ENCODE measurements at regions not wholly inside any gene's neighbourhood (a gene's known extent, or its start where the extent isn't known, plus 50 kb on each side); places are given as distances from the start of the nearest gene placed in this dataset.

- Histone ChIP-seq H3K9me3 (ENCODE audit: low read depth, low read length) (no peaks in the 10 kb centered on the region), H3K27ac (no peak overlapping the region), H3K9ac (ENCODE audit: insufficient read length) (no peak overlapping the region), H3K36me3 (ENCODE audit: insufficient read depth, low read length) (no peaks in the 10 kb centered on the region), H3K4me3 (no peak overlapping the region)
- TF ChIP-seq FOXP2 (optimal IDR thresholded peaks at IDR 0.05; ENCODE audit: control extremely low read depth, extremely low read length, insufficient read depth) (no peak), EZH2 (IDR thresholded peaks at IDR 0.05) (no peak), POLR2AphosphoS5 (IDR thresholded peaks at IDR 0.05; ENCODE audit: borderline replicate concordance, low read depth, low read length) (no peak)
- no peak for DNase-seq (ENCODE audit: low read depth, low spot score)
Measured at GRCh38 chr12:124144531-124145194, 150.2 kb upstream of the RFLNA start.

DNA sequence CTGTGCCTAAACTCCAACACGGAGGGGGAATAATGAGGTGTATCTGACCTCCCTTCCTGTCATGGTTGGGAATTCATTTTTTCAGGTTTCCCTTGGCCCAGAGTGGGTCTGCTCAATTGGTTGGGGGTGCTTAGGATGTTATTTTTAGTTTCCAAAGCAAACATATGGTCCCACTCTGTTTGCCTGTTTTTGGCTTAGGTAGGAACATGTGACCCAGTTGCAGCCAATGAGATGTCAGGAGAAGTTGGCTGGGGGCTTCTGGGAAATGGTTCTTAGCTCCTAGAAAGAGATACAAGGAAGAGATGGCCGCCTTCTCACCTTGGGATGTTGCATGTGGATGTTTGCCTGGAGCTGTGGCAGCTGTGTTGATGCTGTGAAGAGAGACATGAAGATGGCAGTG lies 147.9 kb upstream of the RFLNA start:
- Histone ChIP-seq H3K27ac (no peak overlapping the region), H3K9ac (ENCODE audit: insufficient read length) (no peak overlapping the region), H3K9me3 (ENCODE audit: low read depth, low read length) (no peaks in the 10 kb centered on the region), H3K4me3 (no peak overlapping the region), H3K36me3 (ENCODE audit: insufficient read depth, low read length) (no peaks in the 10 kb centered on the region)
- DNase-seq (ENCODE audit: low read depth, low spot score): no peak
- no peak for TF ChIP-seq EZH2 (IDR thresholded peaks at IDR 0.05)
- no peak for TF ChIP-seq POLR2AphosphoS5 (IDR thresholded peaks at IDR 0.05; ENCODE audit: borderline replicate concordance, low read depth, low read length)
- TF ChIP-seq FOXP2 (optimal IDR thresholded peaks at IDR 0.05; ENCODE audit: control extremely low read depth, extremely low read length, insufficient read depth): no peak

- Histone ChIP-seq H3K9me3 (ENCODE audit: low read depth, low read length) (no peaks in the 10 kb centered on the region), H3K4me3 (no peak overlapping the region), H3K9ac (ENCODE audit: insufficient read length) (no peak overlapping the region), H3K36me3 (ENCODE audit: insufficient read depth, low read length) (no peaks in the 10 kb centered on the region), H3K27ac (no peak overlapping the region; the same call in 1 of the 2 replicates)
- DNase-seq (ENCODE audit: low read depth, low spot score): no peak
- no peak for TF ChIP-seq POLR2AphosphoS5 (IDR thresholded peaks at IDR 0.05; ENCODE audit: borderline replicate concordance, low read depth, low read length)
- TF ChIP-seq EZH2 (IDR thresholded peaks at IDR 0.05): no peak
- TF ChIP-seq FOXP2 (optimal IDR thresholded peaks at IDR 0.05; ENCODE audit: control extremely low read depth, extremely low read length, insufficient read depth): no peak
Measured at GRCh38 chr12:124147575-124147974, 147.3 kb upstream of the RFLNA start.

- no peak overlapping the region for H3K4me3 ChIP-seq
- no peaks in the 10 kb centered on the region for H3K9me3 ChIP-seq (ENCODE audit: low read depth, low read length)
- peak overlapping the region; percentile 17; the same call in 1 of the 2 replicates for H3K27ac ChIP-seq
- TF ChIP-seq FOXP2 (optimal IDR thresholded peaks at IDR 0.05; ENCODE audit: control extremely low read depth, extremely low read length, insufficient read depth): no peak
- no peak for TF ChIP-seq EZH2 (IDR thresholded peaks at IDR 0.05)
- TF ChIP-seq POLR2AphosphoS5 (IDR thresholded peaks at IDR 0.05; ENCODE audit: borderline replicate concordance, low read depth, low read length): no peak
- DNase-seq (ENCODE audit: low read depth, low spot score): no peak
- no peak overlapping the region for H3K9ac ChIP-seq (ENCODE audit: insufficient read length)
- H3K36me3 ChIP-seq (ENCODE audit: insufficient read depth, low read length): no peaks in the 10 kb centered on the region
Measured at GRCh38 chr12:124148481-124149273, 146.2 kb upstream of the RFLNA start.

DNA sequence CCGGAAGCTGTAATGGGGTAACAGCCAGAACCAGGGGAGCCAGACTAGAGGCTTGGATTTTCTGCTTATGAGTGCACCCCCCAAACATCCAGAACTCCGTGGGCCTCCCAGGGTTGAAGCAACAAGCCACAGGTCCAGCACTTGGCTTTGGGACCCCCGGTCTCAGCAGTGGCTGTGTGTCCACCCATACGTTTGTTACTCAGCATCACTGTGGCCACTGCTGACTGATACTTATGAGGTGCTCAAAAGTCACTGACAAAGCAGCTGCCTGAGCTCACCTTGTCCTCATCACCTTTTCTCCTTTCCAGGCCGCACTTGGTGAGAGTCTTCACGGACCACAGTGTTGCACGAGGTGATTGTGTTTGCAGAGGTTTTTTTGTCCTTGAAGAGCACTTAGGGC lies 145.6 kb upstream of the RFLNA start:
- Histone ChIP-seq H3K36me3 (ENCODE audit: insufficient read depth, low read length) (no peaks in the 10 kb centered on the region), H3K27ac (no peak overlapping the region), H3K9ac (ENCODE audit: insufficient read length) (no peak overlapping the region), H3K9me3 (ENCODE audit: low read depth, low read length) (no peaks in the 10 kb centered on the region), H3K4me3 (no peak overlapping the region)
- TF ChIP-seq FOXP2 (optimal IDR thresholded peaks at IDR 0.05; ENCODE audit: control extremely low read depth, extremely low read length, insufficient read depth) (no peak), EZH2 (IDR thresholded peaks at IDR 0.05) (no peak), POLR2AphosphoS5 (IDR thresholded peaks at IDR 0.05; ENCODE audit: borderline replicate concordance, low read depth, low read length) (no peak)
- DNase-seq (ENCODE audit: low read depth, low spot score): no peak

DNA sequence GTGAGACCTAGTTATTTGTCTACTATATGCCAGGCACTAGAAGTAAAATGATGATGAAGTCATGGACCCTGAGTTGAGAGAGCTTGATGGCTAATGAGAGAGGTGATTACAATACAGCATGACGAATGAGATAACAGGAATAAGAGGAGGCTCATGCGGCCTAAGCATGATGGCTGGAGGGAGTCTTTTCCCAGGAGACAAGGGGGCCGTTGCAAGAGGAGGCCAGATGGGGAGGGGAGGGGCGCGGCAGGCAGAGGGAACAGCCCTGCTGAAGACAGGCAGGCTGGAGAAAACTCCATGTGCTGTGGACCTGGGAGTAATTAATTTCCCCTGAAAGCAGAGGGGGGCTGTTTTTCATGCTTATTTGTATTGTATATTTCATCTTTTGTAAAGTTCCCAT lies 144.7 kb upstream of the RFLNA start:
- H3K27ac ChIP-seq: no peak overlapping the region
- H3K4me3 ChIP-seq: no peak overlapping the region
- no peak overlapping the region for H3K9ac ChIP-seq (ENCODE audit: insufficient read length)
- H3K36me3 ChIP-seq (ENCODE audit: insufficient read depth, low read length): no peaks in the 10 kb centered on the region
- H3K9me3 ChIP-seq (ENCODE audit: low read depth, low read length): no peaks in the 10 kb centered on the region
- no peak for DNase-seq (ENCODE audit: low read depth, low spot score)
- TF ChIP-seq EZH2 (IDR thresholded peaks at IDR 0.05): no peak
- no peak for TF ChIP-seq FOXP2 (optimal IDR thresholded peaks at IDR 0.05; ENCODE audit: control extremely low read depth, extremely low read length, insufficient read depth)
- no peak for TF ChIP-seq POLR2AphosphoS5 (IDR thresholded peaks at IDR 0.05; ENCODE audit: borderline replicate concordance, low read depth, low read length)

- H3K9me3 ChIP-seq (ENCODE audit: low read depth, low read length): no peaks in the 10 kb centered on the region
- H3K4me3 ChIP-seq: no peak overlapping the region
- DNase-seq (ENCODE audit: low read depth, low spot score): no peak
- no peak for TF ChIP-seq FOXP2 (optimal IDR thresholded peaks at IDR 0.05; ENCODE audit: control extremely low read depth, extremely low read length, insufficient read depth)
- no peak for TF ChIP-seq EZH2 (IDR thresholded peaks at IDR 0.05)
- no peak for TF ChIP-seq POLR2AphosphoS5 (IDR thresholded peaks at IDR 0.05; ENCODE audit: borderline replicate concordance, low read depth, low read length)
- H3K9ac ChIP-seq (ENCODE audit: insufficient read length): no peak overlapping the region
- no peaks in the 10 kb centered on the region for H3K36me3 ChIP-seq (ENCODE audit: insufficient read depth, low read length)
- H3K27ac ChIP-seq: no peak overlapping the region
Measured at GRCh38 chr12:124151583-124151982, 143.3 kb upstream of the RFLNA start.

DNA sequence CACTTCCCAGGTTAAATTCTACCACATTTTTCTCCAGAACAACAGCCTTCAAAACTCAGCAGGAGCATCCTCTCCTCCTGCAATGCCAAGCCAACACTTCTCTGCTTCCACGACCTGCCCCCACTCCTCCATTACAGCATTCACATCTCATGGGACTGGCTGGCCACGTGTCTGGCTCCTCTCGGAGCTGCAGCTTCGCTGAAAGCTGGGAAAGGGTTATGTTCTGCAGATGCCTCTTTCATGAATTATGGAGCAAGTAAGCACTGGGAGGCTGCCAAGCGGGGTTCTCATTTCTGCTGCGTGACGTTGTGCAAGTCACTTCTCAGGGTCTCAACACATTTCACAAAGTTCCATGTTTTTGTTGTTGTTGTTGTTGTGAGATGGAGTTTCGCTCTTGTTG lies 142.2 kb upstream of the RFLNA start:
- Histone ChIP-seq H3K4me3 (no peak overlapping the region), H3K9ac (ENCODE audit: insufficient read length) (no peak overlapping the region), H3K9me3 (ENCODE audit: low read depth, low read length) (no peaks in the 10 kb centered on the region), H3K36me3 (ENCODE audit: insufficient read depth, low read length) (no peaks in the 10 kb centered on the region), H3K27ac (no peak overlapping the region)
- DNase-seq (ENCODE audit: low read depth, low spot score): no peak
- TF ChIP-seq POLR2AphosphoS5 (IDR thresholded peaks at IDR 0.05; ENCODE audit: borderline replicate concordance, low read depth, low read length) (no peak), EZH2 (IDR thresholded peaks at IDR 0.05) (no peak)
